ENCODE measurements at regions not wholly inside any gene's neighbourhood (a gene's known extent, or its start where the extent isn't known, plus 50 kb on each side); places are given as distances from the start of the nearest gene placed in this dataset.

- Histone ChIP-seq H3K36me3 (ENCODE audit: low read depth, low read length) (no peaks in the 10 kb centered on the region), H3K9me3 (ENCODE audit: low read length) (no peaks in the 10 kb centered on the region), H3K9ac (ENCODE audit: low read length) (no peak overlapping the region), H3K27ac (ENCODE audit: low read length) (no peak overlapping the region), H3K4me2 (ENCODE audit: low read length) (no peak overlapping the region), H2AFZ (ENCODE audit: low read length) (no peak overlapping the region), H3F3A (ENCODE audit: low read length, unreplicated experiment) (no peaks in the 10 kb centered on the region), H3K4me1 (ENCODE audit: insufficient read depth, low read length) (no peaks in the 10 kb centered on the region), H4K20me1 (ENCODE audit: low read length) (no peaks in the 10 kb centered on the region), H3K79me2 (ENCODE audit: low read length) (no peaks in the 10 kb centered on the region), H3K9me2 (replicated peaks; ENCODE audit: low read length) (no peaks in the 10 kb centered on the region), H3K4me3 (ENCODE audit: low read length) (no peak overlapping the region), H3K27me3 (ENCODE audit: low read length) (no peaks in the 10 kb centered on the region)
- ATAC-seq: no peak
- ChIA-PET CTCF (no interaction called here), POLR2A (ENCODE audit: unreplicated experiment) (no interaction called here)
- no TSS peak for BruUV-seq (replicated peaks)
- TF ChIP-seq EZH2phosphoT487 (IDR thresholded peaks at IDR 0.05; ENCODE audit: borderline replicate concordance, low read length): no peak
- no peak for TF ChIP-seq EZH2 (IDR thresholded peaks at IDR 0.05; ENCODE audit: low read length, unreplicated experiment)
- TF ChIP-seq CTCF (conservative IDR thresholded peaks at IDR 0.05; ENCODE audit: low read depth, low read length): no peak
- intact Hi-C loops (cut with micrococcal nuclease): no loop called here
- DNase-seq: no peak
Observed at GRCh38 chr18:42326752-42327151, 371.7 kb downstream of the PIK3C3 start.

GRCh38 chr18:42328931-42329330, 373.9 kb downstream of the PIK3C3 start:
- no peak overlapping the region for H3K9ac ChIP-seq (ENCODE audit: low read length)
- no TSS peak for BruUV-seq (replicated peaks)
- no peak overlapping the region for H3K27ac ChIP-seq (ENCODE audit: low read length)
- CTCF ChIA-PET: no interaction called here
- H3K27me3 ChIP-seq (ENCODE audit: low read length): no peaks in the 10 kb centered on the region
- intact Hi-C loops (cut with micrococcal nuclease): no loop called here
- ATAC-seq (no peak), DNase-seq (no peak)
- POLR2A ChIA-PET (ENCODE audit: unreplicated experiment): no interaction called here
- no peaks in the 10 kb centered on the region for H3K79me2 ChIP-seq (ENCODE audit: low read length)
- H3K4me1 ChIP-seq (ENCODE audit: insufficient read depth, low read length): no peaks in the 10 kb centered on the region
- no peak for TF ChIP-seq EZH2 (IDR thresholded peaks at IDR 0.05; ENCODE audit: low read length, unreplicated experiment)
- no peak for TF ChIP-seq EZH2phosphoT487 (IDR thresholded peaks at IDR 0.05; ENCODE audit: borderline replicate concordance, low read length)
- no peak for TF ChIP-seq CTCF (conservative IDR thresholded peaks at IDR 0.05; ENCODE audit: low read depth, low read length)
- no peak overlapping the region for H3K4me2 ChIP-seq (ENCODE audit: low read length)
- H3K4me3 ChIP-seq (ENCODE audit: low read length): no peak overlapping the region
- no peaks in the 10 kb centered on the region for H3K36me3 ChIP-seq (ENCODE audit: low read depth, low read length)
- no peaks in the 10 kb centered on the region for H3F3A ChIP-seq (ENCODE audit: low read length, unreplicated experiment)
- no peak overlapping the region for H2AFZ ChIP-seq (ENCODE audit: low read length)
- H3K9me3 ChIP-seq (ENCODE audit: low read length): no peaks in the 10 kb centered on the region
- H3K9me2 ChIP-seq (replicated peaks; ENCODE audit: low read length): no peaks in the 10 kb centered on the region
- no peaks in the 10 kb centered on the region for H4K20me1 ChIP-seq (ENCODE audit: low read length)

GRCh38 chr18:42330296-42330695, 375.3 kb downstream of the PIK3C3 start:
- ATAC-seq (no peak), DNase-seq (no peak)
- H3K27ac ChIP-seq (ENCODE audit: low read length): no peak overlapping the region
- no peak overlapping the region for H3K4me2 ChIP-seq (ENCODE audit: low read length)
- H3F3A ChIP-seq (ENCODE audit: low read length, unreplicated experiment): no peaks in the 10 kb centered on the region
- H3K9me3 ChIP-seq (ENCODE audit: low read length): no peaks in the 10 kb centered on the region
- no peaks in the 10 kb centered on the region for H4K20me1 ChIP-seq (ENCODE audit: low read length)
- H3K36me3 ChIP-seq (ENCODE audit: low read depth, low read length): no peaks in the 10 kb centered on the region
- no peaks in the 10 kb centered on the region for H3K9me2 ChIP-seq (replicated peaks; ENCODE audit: low read length)
- no peak overlapping the region for H2AFZ ChIP-seq (ENCODE audit: low read length)
- no peak overlapping the region for H3K4me3 ChIP-seq (ENCODE audit: low read length)
- no peaks in the 10 kb centered on the region for H3K27me3 ChIP-seq (ENCODE audit: low read length)
- intact Hi-C loops (cut with micrococcal nuclease): no loop called here
- no peaks in the 10 kb centered on the region for H3K4me1 ChIP-seq (ENCODE audit: insufficient read depth, low read length)
- TF ChIP-seq EZH2phosphoT487 (IDR thresholded peaks at IDR 0.05; ENCODE audit: borderline replicate concordance, low read length) (no peak), EZH2 (IDR thresholded peaks at IDR 0.05; ENCODE audit: low read length, unreplicated experiment) (no peak), CTCF (conservative IDR thresholded peaks at IDR 0.05; ENCODE audit: low read depth, low read length) (no peak)
- BruUV-seq (replicated peaks): no TSS peak
- CTCF ChIA-PET: no interaction called here
- POLR2A ChIA-PET (ENCODE audit: unreplicated experiment): no interaction called here
- H3K79me2 ChIP-seq (ENCODE audit: low read length): no peaks in the 10 kb centered on the region
- H3K9ac ChIP-seq (ENCODE audit: low read length): no peak overlapping the region
